GM12891 (cell line): ENCODE measurements at regions not wholly inside any gene's neighbourhood (a gene's known extent, or its start where the extent isn't known, plus 50 kb on each side); places are given as distances from the start of the nearest gene placed in this dataset.

Experiments used
- DNase-seq: peaks from one replicate; pipeline ENCODE4 v3.0.0; 2011; ENCODE audit warnings: low spot score; ENCODE audit not compliant: insufficient read length
- FAIRE-seq: peaks from 2 replicates; lab custom pipeline; 2011; peaks lifted over from hg19 to GRCh38; lab: Jason Lieb, UNC
- PAX5 ChIP-seq: IDR thresholded peaks from 2 replicates; pipeline ENCODE4 v1.6.1; 2011; ENCODE audit warnings: low read length, moderate library complexity, mild to moderate bottlenecking; ENCODE audit not compliant: insufficient read depth, severe bottlenecking
- POLR2A ChIP-seq: IDR thresholded peaks from 2 replicates; pipeline ENCODE4 v1.6.1; 2011; ENCODE audit warnings: low read depth, low read length, control low read depth
- POLR2AphosphoS5 ChIP-seq: IDR thresholded peaks from 2 replicates; pipeline ENCODE4 v1.6.1; 2011; ENCODE audit warnings: low read depth, low read length, control low read depth
- POU2F2 ChIP-seq: IDR thresholded peaks from 2 replicates; pipeline ENCODE4 v1.6.1; 2011; ENCODE audit warnings: low read depth, mild to moderate bottlenecking, control low read depth, low read length, moderate library complexity
- SPI1 ChIP-seq: IDR thresholded peaks from 2 replicates; pipeline ENCODE4 v1.6.1; 2011; ENCODE audit warnings: low read depth, low read length, control low read depth
- TAF1 ChIP-seq: IDR thresholded peaks from 2 replicates; pipeline ENCODE4 v1.6.1; 2011; ENCODE audit warnings: low read depth, low read length, control low read depth

DNA sequence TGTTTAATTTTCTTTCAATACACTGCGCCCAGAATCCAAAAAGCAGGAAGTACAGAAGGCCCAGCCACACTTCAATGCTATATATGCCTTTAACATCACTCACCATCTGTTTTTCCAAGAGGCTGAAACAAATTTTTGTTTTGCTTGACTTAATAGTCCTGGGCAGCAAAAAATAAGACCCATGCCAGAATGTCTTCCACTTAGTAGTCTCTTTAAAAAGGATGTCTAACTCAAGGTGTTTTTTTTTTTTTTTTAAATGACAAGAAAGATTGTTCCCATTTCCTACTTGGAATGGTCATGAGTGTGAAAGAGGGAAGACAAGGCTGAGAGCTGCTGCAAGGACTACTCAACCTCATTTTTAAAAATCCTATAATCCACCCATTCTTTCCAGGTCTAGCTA is 590.3 kb upstream of the SGO1 start:
- FAIRE-seq (no peak), DNase-seq (no peak)
- TF ChIP-seq TAF1 (no peak), POU2F2 (no peak), POLR2AphosphoS5 (no peak)

DNA sequence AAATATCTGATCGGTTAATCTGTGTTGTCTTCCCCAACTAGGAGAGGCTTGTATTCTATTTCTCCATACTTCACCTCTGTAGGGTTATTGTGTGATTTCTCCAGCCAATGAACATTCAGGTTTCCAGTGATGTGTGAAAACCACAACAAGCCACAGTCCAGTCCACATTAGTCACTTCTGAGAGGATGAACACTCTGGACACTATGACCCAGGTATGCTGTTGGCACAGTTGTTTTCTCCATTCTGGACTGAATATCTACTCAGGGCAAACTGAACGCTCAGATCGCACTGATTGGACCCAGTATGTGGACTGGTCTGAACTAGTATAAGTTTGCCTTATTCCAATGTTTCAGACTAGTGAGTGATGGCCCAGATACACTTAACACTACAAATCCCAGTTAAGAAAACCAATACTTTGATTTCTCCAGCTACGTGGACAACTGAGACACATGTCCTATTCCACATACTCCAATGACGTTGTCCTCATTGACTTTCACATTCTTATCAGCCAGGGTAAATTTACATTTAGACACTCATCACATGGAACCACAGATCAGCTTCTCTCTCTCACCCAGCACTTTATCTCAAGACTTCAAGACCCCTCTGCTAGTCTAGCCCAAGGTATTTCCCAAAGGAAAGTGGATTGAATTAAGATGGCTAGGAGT is 587.4 kb upstream of the SGO1 start:
- TF ChIP-seq SPI1: no peak
- TF ChIP-seq TAF1: no peak
- TF ChIP-seq POLR2A: no peak
- no peak for TF ChIP-seq PAX5
- no peak for TF ChIP-seq POLR2AphosphoS5
- no peak for TF ChIP-seq POU2F2
- FAIRE-seq (no peak), DNase-seq (no peak)

DNA sequence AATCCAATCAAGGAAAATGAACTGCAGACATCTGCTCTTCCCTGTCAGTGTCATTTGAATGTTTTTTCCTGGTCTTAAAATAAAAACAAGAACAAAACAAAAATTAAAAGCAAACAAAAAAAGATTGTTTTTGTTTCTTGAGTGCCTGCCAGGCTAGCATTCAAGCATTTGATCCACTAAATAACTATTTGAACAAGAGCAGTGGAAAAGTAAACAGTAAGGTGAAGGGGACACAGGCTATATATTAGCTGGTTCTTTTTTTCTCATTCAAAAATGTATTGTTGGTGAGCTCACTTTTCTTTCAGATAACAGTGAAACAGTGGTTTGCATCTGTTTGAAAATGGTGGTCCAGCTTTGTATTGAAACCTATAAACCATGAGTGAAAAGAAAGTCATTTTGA is 586.9 kb upstream of the SGO1 start:
- DNase-seq (no peak), FAIRE-seq (no peak)
- no peak for TF ChIP-seq PAX5
- no peak for TF ChIP-seq POLR2A
- TF ChIP-seq POU2F2: no peak
- TF ChIP-seq POLR2AphosphoS5: no peak
- TF ChIP-seq SPI1: no peak
- no peak for TF ChIP-seq TAF1

DNA sequence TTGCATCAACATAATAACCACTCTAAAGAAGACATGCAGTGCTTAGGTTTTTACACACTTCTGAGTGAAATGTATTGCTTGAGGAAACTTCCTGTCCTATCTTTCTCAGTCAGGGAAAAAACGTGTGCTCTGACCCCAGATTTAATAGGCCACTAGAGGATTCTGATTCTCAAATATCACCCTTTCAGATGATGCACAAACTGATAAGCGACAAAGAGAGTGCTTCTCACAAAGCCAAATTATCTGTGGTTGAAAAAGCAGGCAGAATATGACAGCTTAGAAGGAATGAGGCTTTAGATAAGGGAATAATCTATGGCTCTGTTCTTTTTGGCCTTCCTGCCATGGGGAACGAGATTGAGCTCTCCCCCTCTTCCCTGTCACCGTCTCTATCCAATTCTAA is 583.4 kb upstream of the SGO1 start:
- FAIRE-seq: no peak
- TF ChIP-seq SPI1 (no peak), PAX5 (no peak), TAF1 (no peak), POLR2A (no peak), POU2F2 (no peak), POLR2AphosphoS5 (no peak)
- no peak for DNase-seq

DNA sequence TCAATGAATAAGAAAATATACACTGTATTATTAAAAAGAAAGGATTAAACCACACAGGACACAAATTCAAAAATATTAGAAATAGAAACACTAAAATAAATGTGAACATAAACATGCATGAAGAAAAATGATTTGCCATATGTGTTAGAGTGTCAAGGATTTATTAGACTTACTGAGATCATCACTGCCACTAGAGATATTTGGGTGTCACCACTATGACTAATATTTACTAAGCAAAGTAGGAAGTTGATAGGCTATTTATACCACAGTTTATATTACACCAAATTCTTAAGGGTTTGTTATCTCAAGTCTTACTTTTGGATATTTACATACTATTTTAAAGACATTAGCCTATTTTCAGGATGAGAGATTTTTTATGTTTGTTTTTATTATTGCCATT is 575.0 kb upstream of the SGO1 start:
- FAIRE-seq (no peak), DNase-seq (no peak)
- TF ChIP-seq POU2F2: no peak
- TF ChIP-seq POLR2A: no peak
- no peak for TF ChIP-seq PAX5
- no peak for TF ChIP-seq POLR2AphosphoS5
- TF ChIP-seq SPI1: no peak
- TF ChIP-seq TAF1: no peak

DNA sequence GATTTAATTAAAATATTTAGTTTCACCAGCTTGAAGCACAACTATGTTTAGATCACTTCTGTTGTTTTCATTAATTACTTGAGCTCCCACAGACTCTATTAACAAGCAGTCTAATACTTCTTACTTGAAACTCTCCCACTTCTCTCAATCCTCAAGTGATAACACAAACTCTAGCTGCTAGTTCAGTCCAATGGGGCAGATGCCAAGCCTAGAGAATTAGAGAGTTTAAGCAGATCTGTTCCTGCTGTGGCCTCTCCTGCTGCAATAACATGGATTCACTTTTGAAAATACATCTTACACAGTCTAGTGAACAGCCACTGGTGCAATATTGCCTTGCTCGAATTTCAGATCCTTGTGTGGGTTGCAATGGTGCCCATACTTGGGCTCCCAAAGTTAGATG is 566.4 kb upstream of the SGO1 start:
- FAIRE-seq (no peak), DNase-seq (no peak)
- TF ChIP-seq POU2F2 (no peak), POLR2AphosphoS5 (no peak), PAX5 (no peak), POLR2A (no peak), SPI1 (no peak), TAF1 (no peak)

DNA sequence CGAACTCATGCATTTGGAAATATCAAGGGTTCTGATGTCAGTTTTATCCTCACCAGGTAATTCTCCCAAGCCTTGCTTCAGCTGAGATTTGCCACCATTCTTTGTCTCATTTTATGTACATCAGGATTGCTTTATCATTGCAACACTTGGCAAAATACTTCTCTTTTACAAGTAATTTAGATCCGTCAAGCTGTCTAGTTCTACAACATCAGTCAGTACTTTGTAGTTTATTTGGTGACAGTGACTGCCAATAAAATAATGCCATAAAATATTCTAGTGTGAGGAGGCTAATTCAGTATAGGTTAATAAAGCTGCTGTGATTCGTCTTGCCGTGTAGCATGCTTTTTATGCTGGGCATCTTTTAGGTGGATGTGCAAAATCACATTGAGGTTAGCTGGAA is 565.3 kb upstream of the SGO1 start:
- no peak for FAIRE-seq
- no peak for TF ChIP-seq PAX5
- TF ChIP-seq POLR2AphosphoS5: no peak
- no peak for TF ChIP-seq SPI1
- TF ChIP-seq TAF1: no peak
- TF ChIP-seq POLR2A: no peak
- no peak for TF ChIP-seq POU2F2
- DNase-seq: no peak

DNA sequence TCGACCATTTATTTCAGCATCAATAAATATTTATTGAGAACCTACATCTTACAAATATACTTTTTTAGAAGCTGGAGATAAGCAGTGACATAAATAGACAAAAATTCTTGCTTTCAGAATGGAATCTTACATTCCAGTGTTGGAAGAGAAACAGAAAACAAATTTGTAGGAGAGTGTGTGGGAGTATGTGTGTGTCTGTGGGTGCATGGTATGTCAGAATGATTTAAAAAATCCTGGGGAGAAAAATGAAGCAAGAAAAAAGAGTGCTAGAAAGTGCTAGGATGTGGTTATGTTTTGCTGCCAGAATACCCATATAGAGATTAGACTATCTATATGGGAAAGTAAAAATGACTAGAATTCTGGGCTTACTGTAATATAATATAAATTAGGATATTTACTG is 561.7 kb upstream of the SGO1 start:
- no peak for TF ChIP-seq POU2F2
- no peak for TF ChIP-seq POLR2AphosphoS5
- no peak for TF ChIP-seq TAF1
- TF ChIP-seq POLR2A: no peak
- no peak for TF ChIP-seq SPI1
- no peak for TF ChIP-seq PAX5
- no peak for FAIRE-seq
- DNase-seq: no peak

DNA sequence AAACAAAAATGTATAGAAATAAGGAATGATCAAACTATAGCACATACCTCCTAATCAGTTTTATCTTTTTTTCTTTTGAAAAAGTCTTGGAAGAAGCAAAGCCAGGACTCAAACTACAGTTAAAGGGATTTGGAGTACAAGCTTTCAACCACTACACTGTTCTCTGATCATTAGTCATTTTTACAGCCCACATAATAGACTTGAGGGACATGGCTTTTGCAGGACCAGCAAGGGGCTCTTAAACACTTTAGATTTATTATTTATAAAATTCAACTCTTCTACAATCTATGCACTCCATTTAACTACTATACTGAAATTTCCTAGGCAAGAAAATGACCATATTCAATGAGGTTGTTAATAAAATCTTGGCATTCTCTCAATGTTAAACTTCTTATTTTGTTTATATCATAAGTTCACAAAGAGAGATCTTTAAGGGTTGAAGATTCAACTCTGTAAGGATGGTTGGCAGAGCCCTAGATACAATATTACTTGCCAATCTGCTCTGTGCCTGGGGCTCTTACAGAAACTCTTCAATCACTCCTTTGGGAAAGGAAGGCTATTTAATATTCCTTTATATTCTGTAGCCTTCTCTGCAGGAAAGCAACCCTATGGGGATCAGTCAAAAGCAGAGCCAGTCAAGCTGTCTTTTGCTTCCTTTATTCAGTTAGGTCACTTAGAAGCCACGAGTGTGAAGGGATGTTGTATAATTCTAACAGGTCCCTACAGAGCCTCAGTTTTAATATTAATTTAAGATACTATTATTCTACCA is 557.7 kb upstream of the SGO1 start:
- TF ChIP-seq PAX5 (no peak), POLR2AphosphoS5 (no peak), TAF1 (no peak), SPI1 (no peak), POU2F2 (no peak), POLR2A (no peak)
- FAIRE-seq (no peak), DNase-seq (no peak)

DNA sequence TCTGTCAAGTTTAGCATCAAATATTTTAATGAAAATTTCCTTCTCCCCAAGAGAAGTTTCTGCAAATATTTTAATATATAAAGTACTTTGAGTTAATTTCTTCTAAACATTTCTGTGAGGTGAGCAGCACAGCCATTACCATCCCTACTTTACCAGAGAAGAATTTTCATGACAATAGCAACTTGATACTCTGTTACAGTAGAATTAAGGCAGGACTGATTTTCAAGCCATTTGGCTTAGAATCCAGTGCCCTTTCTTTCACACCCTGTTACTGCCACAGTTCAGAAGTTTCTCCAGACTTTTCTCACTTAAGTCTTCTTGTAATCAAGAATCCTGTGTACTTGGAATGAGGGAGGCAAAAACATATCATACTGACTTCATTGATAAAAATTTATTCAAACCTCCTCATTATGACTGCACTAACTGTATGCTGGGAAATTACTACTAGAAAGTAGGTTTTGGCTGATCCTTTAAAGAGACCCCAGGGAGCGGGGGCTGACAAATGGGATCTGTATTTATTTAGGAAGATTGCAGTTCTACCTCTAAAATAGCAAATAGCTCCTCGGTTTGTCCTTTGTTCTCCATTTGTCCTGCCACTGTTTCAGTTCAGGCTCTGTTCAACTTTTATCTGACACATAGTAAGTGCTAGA is 557.0 kb upstream of the SGO1 start:
- DNase-seq (no peak), FAIRE-seq (no peak)
- TF ChIP-seq POLR2AphosphoS5: no peak
- TF ChIP-seq PAX5: no peak
- no peak for TF ChIP-seq POU2F2
- TF ChIP-seq SPI1: no peak
- TF ChIP-seq POLR2A: no peak
- TF ChIP-seq TAF1: no peak

DNA sequence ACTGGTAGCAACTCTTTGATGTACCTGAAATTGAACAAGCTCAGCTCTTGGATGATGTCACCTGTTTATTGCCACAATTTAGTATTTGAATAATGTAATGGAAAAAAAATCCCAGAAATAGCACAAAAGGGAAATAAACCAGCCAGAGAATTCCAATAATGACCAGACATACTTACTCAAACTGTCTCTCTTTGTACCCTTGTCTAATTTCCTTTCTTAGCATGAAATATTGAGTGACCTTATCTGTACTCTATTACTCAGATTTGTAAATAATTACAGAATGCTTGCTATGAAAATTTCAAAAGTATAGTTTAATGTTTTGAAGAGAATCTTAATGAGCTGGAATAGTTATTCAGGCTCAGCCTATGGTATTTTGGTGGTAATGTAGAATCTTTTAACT is 555.4 kb upstream of the SGO1 start:
- TF ChIP-seq POLR2AphosphoS5: no peak
- no peak for TF ChIP-seq SPI1
- no peak for TF ChIP-seq TAF1
- no peak for TF ChIP-seq POLR2A
- TF ChIP-seq PAX5: no peak
- no peak for TF ChIP-seq POU2F2
- FAIRE-seq: no peak
- no peak for DNase-seq
